NCI-H345 (cell line): ENCODE measurements at regions not wholly inside any gene's neighbourhood (a gene's known extent, or its start where the extent isn't known, plus 50 kb on each side); places are given as distances from the start of the nearest gene placed in this dataset.

Source experiments
- DNase-seq: peaks from one replicate; lab custom pipeline; 2025; lab: John Stamatoyannopoulos, UW

DNA sequence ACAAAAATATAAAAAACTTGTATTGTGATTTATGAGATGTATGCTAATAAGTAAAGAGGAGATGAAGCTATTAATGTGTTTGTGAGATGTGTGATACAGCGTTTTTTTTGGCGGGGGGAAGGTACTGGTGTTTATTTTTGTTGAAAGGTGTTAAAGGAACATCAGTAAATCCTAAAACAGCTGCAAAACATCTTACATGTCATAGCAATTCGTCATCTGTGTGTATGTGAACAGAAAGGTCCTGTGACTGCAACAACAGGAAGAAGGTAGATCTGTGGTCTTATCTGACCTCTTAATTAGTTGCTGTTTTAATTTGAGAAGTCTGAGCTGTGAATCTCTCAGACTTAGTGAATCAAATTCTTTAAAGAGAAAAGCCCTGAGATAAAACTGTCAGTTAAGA, 1041.1 kb downstream of the JRKL start:
- no peak for DNase-seq

DNA sequence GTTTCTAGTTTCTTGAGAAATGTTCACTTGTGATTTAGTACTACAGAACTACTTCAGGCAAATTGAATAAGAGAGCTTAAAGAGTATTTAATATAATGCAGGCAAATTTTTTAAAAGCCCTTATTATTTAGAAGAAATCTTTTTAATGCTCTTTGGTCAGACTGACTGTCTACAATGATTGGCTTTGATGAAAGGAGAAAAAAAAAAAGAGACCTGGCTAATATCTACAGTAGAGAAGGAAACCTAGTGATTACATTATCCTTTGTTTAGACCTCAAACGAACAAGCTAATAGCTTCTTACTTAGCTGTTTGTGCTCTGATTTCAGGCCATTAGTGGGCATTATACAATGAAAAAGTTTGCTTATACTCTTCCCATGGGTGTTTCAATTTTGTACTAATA, 1043.1 kb downstream of the JRKL start:
- no peak for DNase-seq

DNA sequence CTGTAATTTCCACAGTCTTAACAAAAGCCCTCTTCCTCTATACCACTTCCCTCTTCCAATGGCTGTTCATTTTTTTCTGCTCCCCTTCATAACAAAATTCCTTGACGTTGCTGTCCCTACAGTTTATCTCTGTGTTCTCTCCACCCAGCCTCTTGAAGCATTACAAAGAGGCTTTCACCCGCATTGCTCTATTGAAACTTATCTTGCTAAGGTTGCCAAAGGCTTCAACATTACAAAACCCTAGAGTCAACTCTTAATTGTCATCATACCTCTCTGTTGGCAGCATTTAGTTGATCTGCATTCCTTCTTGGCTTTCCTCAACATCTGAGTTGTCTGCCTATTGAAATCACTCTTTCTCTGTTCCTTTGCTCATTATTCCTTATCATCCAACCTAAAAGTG, 1055.7 kb downstream of the JRKL start:
- DNase-seq, result no peak

DNA sequence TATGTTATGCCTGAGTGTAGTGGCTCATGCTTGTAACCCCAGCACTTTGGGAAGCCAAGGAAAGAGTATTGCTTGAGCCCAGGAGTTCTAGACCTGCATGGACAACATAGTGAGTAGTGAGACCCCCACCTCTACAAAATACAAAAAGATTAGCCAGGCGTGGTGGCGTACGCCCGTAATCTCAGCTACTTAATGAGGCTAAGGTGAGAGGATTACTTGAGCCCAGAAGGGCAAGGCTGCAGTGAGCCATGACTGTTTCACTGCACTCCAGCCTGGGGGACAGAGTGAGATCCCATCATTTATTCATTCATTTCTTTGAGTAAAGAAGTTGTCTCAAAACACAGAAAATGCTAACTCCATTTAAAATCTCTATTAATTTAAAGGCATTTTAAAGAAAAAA, 1061.6 kb downstream of the JRKL start:
- no peak for DNase-seq

DNA sequence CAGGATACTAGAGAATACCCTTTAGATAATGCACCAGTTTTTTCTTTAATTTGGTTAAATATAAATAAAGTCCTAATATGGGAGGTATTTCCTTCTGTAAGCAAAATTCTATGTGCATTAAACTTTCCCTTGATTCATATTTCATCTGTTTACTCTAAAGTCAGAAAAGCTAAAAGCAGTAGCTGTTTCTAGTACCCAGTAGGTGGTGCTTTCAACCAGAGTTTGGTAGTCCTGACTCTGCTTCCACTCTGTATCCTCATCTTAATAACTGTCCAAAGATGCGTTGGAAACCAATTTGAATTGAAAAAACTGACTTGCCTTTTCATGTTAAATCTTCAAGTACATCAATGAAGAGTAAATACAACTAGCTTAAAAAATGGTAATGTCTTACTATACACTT, 1065.2 kb downstream of the JRKL start:
- DNase-seq, result peak; percentile 14

DNA sequence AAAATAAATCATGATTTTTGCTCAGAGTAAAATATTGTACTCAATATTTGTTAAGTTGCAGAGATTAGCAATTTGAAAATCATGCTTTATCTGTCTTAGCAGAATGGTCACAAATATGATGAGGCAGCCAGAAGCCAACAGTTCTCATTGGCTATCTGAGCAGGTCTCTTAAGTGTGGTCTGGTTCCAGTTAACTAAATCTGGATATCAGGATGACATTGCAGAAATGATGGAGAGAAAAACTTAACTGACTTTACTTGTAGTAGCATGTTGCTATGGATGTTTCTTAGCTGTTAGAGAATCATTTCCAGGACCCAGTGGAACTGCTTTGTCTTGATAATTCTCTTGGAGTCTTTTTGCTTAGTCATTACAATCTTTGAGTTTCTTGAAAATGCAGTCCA, 1070.3 kb downstream of the JRKL start:
- DNase-seq, result no peak

DNA sequence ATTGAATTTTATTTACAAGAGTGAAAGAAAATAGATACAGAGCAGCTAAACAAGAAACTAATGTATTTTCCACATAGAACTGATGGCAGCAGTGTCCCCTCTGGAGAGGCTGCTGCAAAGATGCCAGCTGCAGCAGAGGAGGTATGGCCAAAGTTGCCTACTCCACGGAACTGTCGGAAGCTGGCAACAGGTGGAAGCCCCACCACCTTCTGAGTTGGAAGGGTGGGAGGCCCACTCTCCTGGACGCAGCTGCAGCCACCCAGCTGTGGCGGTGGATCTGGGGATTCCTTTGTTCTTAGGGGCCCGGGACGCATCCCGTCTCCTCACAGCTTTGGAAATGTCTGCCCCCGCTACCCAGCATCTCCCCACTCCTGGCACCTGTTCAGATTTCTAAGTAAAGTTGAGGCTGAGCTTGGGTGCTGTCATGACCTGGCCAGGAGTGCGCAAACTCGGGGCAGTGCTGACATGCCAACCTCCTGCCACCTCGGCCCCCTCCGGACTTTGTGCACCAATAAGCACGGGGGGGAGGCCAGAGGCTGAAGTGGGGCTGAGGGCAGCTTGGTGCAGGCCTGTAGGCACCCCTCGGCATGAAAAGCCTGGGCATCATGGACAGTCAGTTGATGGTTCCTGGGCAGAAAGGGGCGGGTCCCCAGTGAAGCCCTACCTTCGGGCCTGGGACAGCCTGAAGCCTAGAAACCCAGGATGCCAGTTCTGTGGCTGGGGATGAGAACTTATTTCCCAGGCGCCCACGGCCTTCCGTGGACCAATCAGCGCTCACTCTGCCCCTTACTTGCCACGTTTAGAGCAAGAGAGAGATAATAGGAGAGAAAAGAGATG, 1071.4 kb downstream of the JRKL start:
- DNase-seq, result no peak

DNA sequence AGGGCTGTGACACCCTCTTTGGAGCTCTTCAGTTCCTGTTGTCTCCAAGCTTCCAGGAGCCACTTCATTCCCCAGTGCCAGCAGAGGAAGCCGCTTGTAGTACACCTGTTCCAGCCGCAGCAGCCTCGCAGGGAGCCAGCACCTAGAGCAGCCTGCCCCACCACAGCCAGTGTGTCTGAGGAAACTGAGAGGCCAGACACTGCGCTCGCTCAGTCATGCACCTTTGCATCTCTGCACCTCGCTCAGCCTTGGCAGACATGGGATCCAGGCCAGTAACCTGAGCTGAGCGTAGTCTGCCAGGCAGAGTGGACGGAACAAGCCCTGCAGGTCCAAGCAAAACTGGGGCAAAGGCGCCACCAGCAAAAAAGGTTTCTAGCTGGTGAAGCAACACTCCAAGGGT, 1072.1 kb downstream of the JRKL start:
- no peak for DNase-seq

DNA sequence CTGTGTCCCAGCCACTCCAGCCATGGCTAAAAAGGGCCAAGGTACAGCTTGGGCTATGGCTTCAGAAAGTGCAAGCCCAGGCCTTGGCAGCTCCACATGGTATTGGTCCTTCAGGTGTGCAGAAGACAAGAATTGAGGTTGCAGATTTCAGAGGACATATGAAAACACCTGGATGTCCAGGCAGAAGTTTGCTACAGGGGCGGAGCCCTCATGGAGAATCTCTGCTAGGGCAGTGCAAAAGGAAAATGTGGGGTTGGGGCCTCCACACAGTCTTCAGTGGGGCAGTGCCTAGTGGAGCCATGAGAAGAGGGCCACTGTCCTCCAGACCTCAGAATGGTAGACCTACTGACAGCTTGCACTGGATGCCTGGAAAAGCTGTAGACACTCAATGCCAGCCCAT, 1074.1 kb downstream of the JRKL start:
- no peak for DNase-seq

DNA sequence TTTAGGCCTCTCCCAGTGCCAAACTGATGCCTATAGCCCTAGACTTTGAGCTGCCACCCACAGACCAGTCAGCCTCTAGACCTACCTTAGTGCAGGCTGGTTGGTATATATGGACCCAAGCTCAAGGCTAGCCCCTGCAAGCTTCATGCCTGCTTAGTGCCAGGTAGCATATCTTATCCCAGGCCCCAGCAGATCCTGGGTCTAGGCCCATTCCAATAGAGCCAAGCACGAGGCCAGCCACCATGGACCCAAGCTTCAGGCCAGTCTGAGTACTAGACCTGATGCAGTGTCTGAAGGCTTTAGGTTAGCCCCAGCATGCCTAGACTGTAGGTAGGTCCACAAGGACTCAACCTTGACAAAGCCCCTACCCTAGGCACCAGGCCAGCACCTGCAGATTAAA, 1081.7 kb downstream of the JRKL start:
- no peak for DNase-seq

DNA sequence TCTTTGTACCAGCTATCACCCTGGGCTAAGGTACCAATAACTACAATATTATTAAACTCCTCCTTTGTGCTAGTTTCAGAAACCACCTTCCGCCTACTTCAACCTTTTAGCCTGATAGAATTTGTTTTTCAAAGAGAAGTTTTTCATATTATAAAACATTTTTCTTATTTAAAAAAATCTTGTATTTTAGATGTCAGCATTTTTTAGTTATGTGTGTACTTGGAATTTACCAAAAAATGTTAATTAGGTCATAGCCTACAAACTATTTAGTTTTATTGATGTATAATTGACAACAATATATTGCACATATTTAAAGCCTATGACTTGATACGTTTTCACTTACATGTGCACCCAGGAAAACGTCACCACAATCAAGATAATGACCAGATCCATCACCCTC, 1097.6 kb downstream of the JRKL start:
- DNase-seq, result no peak

DNA sequence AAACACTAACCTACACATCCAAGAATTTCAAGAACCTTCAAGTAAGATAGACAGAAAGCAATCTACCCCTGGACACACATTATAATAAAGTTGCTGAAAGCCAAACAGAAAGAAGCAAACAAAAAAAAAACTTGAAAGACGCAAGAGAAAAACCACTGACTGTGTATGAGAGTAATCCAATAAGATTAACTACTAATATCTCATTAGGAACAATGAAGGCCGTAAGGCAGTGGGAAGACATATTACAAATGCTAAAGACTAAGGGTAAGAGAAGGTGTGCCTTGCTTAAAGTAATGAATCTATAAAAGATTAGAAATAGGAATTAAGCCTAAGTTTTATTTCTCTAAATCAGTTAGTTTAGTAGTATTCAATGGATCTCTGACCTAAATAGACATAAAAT, 1109.1 kb downstream of the JRKL start:
- DNase-seq, result no peak

DNA sequence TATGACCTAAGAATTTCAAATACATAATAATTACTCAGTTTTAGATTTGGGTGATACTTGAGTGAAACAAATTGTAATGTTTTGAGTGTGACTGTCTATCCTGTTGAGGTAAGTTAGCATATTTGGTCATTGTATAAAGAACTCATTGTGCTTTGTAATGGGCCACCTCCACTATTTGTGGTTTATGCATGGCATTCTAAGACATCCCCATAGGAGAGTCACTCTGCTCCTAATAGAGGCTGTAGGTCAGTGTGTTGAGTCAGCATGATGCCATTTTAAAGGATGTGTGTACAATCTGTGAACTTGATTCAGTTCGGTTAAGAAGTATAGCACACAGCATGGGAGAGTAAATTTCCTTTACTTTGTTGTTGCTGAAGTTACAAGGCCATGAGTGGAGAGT, 1112.4 kb downstream of the JRKL start:
- DNase-seq, result no peak

DNA sequence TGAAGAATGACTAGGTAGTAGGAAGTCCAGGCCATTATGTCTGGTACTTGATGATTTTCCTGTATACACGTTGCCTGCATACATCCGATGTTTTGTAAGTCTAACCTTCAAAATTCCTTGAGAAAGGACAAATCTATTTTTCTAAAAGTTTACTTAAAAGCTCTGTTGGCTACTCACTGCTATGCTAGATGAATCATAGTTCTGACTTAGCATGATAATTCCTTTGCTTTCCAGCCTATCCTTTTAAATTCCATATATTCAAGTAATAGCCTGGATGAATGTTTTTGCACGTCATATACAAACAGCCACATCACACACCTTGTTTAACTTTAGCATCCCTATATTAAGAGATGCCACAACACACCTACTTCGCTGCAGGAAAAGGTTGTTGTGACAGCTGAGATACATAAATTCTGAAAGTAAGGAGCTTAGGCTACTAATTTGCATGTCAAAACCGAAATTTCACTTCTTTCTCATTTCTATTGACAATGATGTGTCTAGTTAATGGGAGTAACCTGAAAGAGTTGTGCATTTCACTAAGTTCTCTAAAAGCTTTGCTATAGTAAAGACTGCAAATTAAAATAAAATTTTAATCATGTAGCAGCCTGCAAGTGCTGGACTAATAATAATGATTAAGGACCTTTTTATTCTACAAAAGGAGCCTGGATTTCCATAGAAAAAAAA, 1116.4 kb downstream of the JRKL start:
- DNase-seq, result no peak

DNA sequence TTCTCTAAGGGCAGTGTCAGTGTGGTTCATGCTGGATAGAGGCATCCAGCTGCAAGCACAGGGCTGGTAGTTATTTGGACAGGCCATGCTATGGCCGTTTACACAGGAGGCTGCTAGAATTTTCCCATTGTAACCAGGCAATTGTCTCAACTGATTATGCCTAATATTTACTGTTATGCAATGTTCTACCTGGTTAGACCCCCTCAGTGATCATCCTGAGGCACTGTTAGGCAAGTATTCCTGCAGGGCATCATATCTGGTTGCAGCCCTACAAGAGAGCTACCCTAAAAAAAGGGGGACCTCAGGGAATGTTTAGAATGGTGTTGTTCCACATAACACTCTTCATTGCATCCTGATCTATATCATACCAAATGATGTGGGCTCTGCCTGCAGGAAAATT, 1124.6 kb downstream of the JRKL start:
- no peak for DNase-seq

DNA sequence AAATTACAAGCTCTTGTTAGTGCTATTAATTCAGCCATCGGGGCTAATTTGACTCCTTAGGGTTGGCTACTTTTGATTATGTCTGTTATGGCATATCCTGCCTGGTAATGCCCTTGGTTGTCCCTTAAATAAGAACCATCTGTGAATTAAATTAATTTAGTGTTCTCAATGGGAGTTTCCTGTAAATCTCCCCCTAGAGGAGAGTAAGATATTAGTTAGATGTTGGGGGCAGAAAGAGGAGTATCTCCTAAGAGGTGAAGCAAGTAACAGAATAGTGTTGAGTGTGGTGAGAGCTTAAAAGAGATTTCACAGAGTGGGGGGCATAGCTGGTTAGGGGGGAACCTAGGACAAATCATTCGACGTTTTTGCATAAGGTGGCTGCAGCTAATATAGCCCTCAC, 1126.9 kb downstream of the JRKL start:
- DNase-seq, result no peak

DNA sequence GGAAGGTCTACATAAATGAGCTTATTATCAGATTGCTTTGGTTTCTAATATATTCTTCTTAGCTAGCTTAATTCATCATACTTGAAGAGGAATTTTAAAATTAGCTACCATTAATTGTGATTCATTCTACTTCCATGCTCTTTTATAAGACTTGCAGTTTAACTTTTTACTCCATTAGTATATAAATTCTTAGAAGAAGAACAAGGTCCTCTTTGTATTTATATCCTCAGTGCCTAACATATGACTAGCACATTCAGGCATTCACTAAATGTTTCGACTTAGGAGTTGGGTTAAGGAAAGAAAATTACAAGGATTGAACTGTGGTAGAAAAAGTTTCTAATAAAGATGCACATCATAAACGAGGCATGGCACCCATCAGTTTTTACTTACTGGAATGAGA, 1135.5 kb downstream of the JRKL start:
- DNase-seq, result no peak

DNA sequence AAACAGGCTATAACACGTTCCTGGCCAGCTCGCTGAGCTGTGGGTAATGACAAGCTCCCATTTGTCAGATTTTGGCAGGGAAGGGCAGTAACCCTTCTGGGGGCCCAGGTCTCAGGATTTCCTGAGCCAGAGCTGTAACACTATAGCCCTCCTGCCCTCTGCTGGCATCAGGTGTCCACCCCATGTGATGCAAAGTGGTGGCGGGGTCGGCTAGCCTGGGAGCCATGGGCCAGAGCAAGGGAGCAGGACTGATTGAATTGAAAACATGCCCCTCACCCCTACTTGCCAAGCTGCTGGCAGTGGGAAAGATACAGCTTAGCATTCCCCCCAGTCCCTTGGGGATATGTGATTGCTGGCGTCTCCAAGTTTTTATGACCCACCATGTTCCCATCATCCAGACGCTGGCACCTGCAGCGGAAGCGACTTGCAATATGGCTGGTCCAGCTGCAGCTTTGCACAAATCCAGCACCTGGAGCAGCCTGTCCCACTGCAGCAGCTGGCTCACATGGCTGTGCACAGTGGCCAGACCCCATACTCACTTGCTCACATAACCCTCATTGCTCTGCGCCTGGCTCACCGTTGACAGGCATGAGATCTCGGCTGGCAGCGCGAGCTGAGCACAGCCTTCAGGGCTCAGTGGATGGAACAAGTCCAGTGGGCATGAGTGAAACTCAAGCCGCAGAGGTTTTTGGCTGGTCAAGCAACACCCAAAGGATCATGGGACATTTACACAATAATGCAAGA, 1147.8 kb downstream of the JRKL start:
- no peak for DNase-seq

DNA sequence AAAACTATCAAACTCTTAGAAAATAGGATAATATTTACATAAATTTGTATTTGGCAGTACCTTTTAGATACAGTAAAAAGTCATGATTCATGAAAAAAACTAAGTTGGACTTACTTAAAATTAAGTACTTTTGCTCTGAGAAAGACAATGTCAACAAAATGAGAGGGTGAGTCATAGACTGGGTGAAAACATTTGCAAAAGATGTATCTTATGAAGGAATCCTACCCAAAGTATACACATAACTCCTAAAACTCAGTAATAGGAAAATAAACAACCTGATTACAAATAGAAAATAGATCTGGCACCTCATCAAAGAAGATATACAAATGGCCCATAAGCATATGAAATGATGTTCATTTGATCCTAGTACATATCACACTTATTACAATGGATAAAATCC, 1154.6 kb downstream of the JRKL start:
- no peak for DNase-seq

DNA sequence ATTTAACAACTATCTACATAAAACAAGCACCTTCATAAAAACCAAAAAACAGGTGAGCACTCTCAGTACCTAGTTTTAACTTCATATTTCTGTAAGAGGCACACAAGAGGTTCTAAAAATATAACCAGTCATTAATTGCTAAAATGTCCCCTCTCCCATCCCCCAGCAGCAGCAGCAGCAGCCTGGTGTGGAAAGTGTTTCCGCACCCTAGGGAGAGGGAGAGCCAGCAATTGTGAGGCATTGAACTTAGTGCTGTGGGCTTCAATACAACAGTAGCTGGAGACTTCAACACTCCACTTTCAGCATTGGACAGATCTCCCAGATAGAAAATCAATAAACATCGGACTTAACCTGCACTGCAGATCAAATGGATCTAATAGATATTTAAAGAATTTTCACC, 1158.5 kb downstream of the JRKL start:
- DNase-seq, result no peak

DNA sequence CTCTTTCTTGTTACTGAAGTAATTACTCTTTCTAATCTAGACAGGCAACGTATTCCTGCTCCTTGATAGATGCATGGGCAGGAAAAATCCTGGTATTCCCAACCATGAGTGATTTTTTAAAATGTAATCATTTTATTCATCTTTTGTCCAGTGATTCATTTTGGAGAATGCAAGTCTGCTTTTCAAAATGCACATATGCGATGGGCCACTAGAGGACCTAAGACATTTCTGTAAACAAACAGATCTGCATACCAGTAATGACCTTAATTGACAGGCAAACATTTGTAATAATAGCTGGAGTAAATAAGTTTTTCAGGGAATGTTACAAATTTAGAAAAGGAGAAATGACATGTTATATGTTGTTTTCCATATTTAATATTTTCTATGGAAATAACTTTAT, 1167.6 kb downstream of the JRKL start:
- no peak for DNase-seq

DNA sequence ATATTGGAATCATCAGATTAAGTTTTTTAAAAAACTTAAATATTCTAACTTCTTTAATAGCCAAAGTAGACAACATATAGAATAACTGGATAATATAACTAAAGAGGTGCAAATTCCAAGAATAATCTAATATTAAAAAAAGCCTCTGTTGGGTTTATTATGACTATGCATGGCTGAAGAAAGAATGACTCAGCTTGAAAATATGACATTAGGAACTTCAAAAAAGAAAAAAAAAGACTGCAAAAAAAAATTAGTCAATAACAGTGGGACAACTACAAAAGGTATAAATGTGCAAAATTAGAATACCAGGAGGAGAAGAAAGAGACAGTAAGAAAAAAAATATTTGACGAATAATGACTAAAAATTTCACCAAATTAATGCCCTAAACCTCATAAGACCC, 1178.0 kb downstream of the JRKL start:
- DNase-seq, result no peak

DNA sequence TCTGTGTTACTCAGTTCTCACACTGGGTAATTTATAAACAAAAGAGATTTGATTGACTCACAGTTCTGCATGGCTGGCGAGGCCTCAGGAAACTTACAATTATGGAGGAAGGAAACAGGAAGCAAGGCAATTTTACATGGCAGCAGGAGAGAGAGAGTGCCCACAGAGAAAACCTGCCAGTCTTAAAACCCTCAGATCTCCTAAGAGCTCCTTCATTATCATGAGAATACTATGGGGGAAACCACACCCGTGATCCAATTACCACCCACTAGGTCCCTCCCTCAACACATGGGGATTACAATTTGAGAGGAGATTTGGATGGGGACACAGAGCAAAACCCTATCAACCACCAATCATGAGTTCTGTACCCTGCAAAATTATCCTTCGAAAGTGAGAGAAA, 1180.8 kb downstream of the JRKL start:
- no peak for DNase-seq
